Stimulated activated CD8-positive, alpha-beta memory T cell treated with anti-CD3 and anti-CD28 coated beads, Interleukin-15, amount 100 ng/mL, for 48 hours (primary cell): ENCODE measurements at regions not wholly inside any gene's neighbourhood (a gene's known extent, or its start where the extent isn't known, plus 50 kb on each side); places are given as distances from the start of the nearest gene placed in this dataset.

Experiments
- DNase-seq, 2 donors: peaks; one replicate each; pipeline ENCODE4 v3.0.0-alpha.2; 2020; ENCODE audit warnings: low read depth in 2 of 2

- no peak for DNase-seq
These were observed 95.4 kb upstream of the INSIG1 start for GRCh38 chr7:155202106-155202871.

- DNase-seq = no peak
These were observed 94.4 kb upstream of the INSIG1 start for GRCh38 chr7:155203059-155203881.

- DNase-seq = no peak
These were observed 93.6 kb upstream of the INSIG1 start for GRCh38 chr7:155203882-155204691.

- DNase-seq = no peak
These were observed 92.8 kb upstream of the INSIG1 start for GRCh38 chr7:155204744-155205367.

GRCh38 chr7:155205368-155206317 lies 92.0 kb upstream of the INSIG1 start:
- DNase-seq = peak; percentile 83 to 85

GRCh38 chr7:155206318-155207020 lies 91.2 kb upstream of the INSIG1 start:
- DNase-seq = peak; percentile 53 to 71

- no peak for DNase-seq
These were observed 90.2 kb upstream of the INSIG1 start for GRCh38 chr7:155207326-155208002.

- no peak for DNase-seq
These were observed 88.8 kb upstream of the INSIG1 start for GRCh38 chr7:155208681-155209477.

- no peak for DNase-seq
These were observed 88.0 kb upstream of the INSIG1 start for GRCh38 chr7:155209478-155210319.

- DNase-seq = no peak
These were observed 87.3 kb upstream of the INSIG1 start for GRCh38 chr7:155210356-155210755.

- no peak for DNase-seq
These were observed 86.5 kb upstream of the INSIG1 start for GRCh38 chr7:155211173-155211572.

- no peak for DNase-seq
These were observed 85.9 kb upstream of the INSIG1 start for GRCh38 chr7:155211761-155212160.

GRCh38 chr7:155212301-155213015 lies 85.2 kb upstream of the INSIG1 start:
- DNase-seq = no peak

- DNase-seq = no peak
These were observed 84.3 kb upstream of the INSIG1 start for GRCh38 chr7:155213385-155213784.

- no peak for DNase-seq
These were observed 83.5 kb upstream of the INSIG1 start for GRCh38 chr7:155213955-155214740.
